Gastroesophageal sphincter (tissue), 4 donors: ENCODE measurements at regions not wholly inside any gene's neighbourhood (a gene's known extent, or its start where the extent isn't known, plus 50 kb on each side); places are given as distances from the start of the nearest gene placed in this dataset.
"Not testable (repeated sequence)": the region's sequence is repeated elsewhere in the genome, so short reads cannot be mapped to it uniquely, and the experiment has no call there.

Source experiments
- ATAC-seq: fragments of 150-250 bp; one replicate; pipeline ENCODE4 v1.9.1; 2016; ENCODE audit warnings: mild to moderate bottlenecking, moderate library complexity
- H3K27ac ChIP-seq, 4 donors: fragments of 200-600 bp; sonication (generic) in 3 of 4; 1 replicate in 3 of 4; 2 replicates in 1 of 4; pipeline ENCODE4 v1.5.1; 2016 to 2019
- H3K27me3 ChIP-seq: fragments of 200-600 bp; sonication (generic); one replicate; pipeline ENCODE4 v1.5.1; 2019
- H3K36me3 ChIP-seq, 2 donors: fragments of 200-600 bp; sonication (generic); one replicate each; pipeline ENCODE4 v1.5.1; 2019; ENCODE audit warnings: control low read depth in 1 of 2
- H3K4me1 ChIP-seq, 3 donors: fragments of 200-600 bp; sonication (generic); 1 replicate in 2 of 3; 2 replicates in 1 of 3; pipeline ENCODE4 v1.5.1; 2016 to 2019; ENCODE audit warnings: control low read depth in 2 of 3
- H3K4me3 ChIP-seq, 2 donors: fragments of 200-600 bp; sonication (generic); one replicate each; pipeline ENCODE4 v1.5.1; 2019; ENCODE audit warnings: mild to moderate bottlenecking in 1 of 2, moderate library complexity in 1 of 2
- H3K9me3 ChIP-seq, 3 donors: fragments of 200-600 bp; sonication (generic); one replicate each; pipeline ENCODE4 v1.5.1; 2017 to 2019; ENCODE audit warnings: control low read depth in 2 of 3
- CTCF ChIP-seq, 4 experiments: fragments of 200-600 bp in 2 of 4; fragments of 450-650 bp in 2 of 4; sonication (generic) in 1 of 4; IDR thresholded peaks; one replicate each; pipeline ENCODE4 v1.5.1; 2017 to 2019; ENCODE audit warnings: antibody characterized with exemption in 4 of 4, mild to moderate bottlenecking in 2 of 4, moderate library complexity in 2 of 4
- EP300 ChIP-seq: sonication (generic); formaldehyde crosslinking; IDR thresholded peaks from one replicate; pipeline ENCODE4 v1.6.1; 2017; ENCODE audit warnings: antibody characterized with exemption, mild to moderate bottlenecking
- POLR2A ChIP-seq, 2 donors: fragments of 450-650 bp; IDR thresholded peaks; one replicate each; pipeline ENCODE4 v1.6.1; 2017; ENCODE audit warnings: antibody characterized with exemption in 2 of 2, mild to moderate bottlenecking in 2 of 2, moderate library complexity in 1 of 2
- POLR2AphosphoS5 ChIP-seq: sonication (generic); formaldehyde crosslinking; IDR thresholded peaks from one replicate; pipeline ENCODE4 v1.6.1; 2017; ENCODE audit warnings: antibody characterized with exemption
- WGBS, 2 donors: methylation state at CpG; one replicate each; pipeline ENCODE4 v1.1.5; 2018; ENCODE audit warnings: low coverage in 1 of 2; 5-methylcytosine and 5-hydroxymethylcytosine counted together

GRCh38 chr22:34416022-34416860 is 496.0 kb upstream of the LARGE1 start:
- WGBS, 2 donors = 38 to 48% methylated on average over 6 to 7 of the region's 7 CpGs

GRCh38 chr22:34422948-34423347 is 502.7 kb upstream of the LARGE1 start:
- not testable (repeated sequence) for H3K9me3 ChIP-seq, H3K36me3 ChIP-seq, H3K4me1 ChIP-seq, ATAC-seq, H3K27ac ChIP-seq, H3K4me3 ChIP-seq, H3K27me3 ChIP-seq
- WGBS, 2 donors = 76 to 100% methylated on average over 2 to 8 of the region's 8 CpGs

More at GRCh38 chr22:34416022-34416860, 496.0 kb upstream of the LARGE1 start:
- no peak for ATAC-seq
- no peak for TF ChIP-seq CTCF (IDR thresholded peaks at IDR 0.05)
- TF ChIP-seq EP300 = no peak
- TF ChIP-seq POLR2A (IDR thresholded peaks at IDR 0.05) = no peak
- no peak for TF ChIP-seq POLR2AphosphoS5
- no peaks in the 10 kb centered on the region for H3K4me1 ChIP-seq
- H3K9me3 ChIP-seq = no peaks in the 10 kb centered on the region
- no peaks in the 10 kb centered on the region for H3K36me3 ChIP-seq
- H3K4me3 ChIP-seq = no peak overlapping the region
- no peak overlapping the region for H3K27ac ChIP-seq
- H3K27me3 ChIP-seq = no peaks in the 10 kb centered on the region

- 58 to 71% methylated on average over 4 of the region's 4 CpGs for WGBS, 2 donors
- H3K27me3 ChIP-seq = peaks cover 9% of the 10 kb centered on the region
- H3K27ac ChIP-seq = no peak overlapping the region
These were observed 507.2 kb upstream of the LARGE1 start for GRCh38 chr22:34427436-34427835.

GRCh38 chr22:34427841-34428240 is 507.6 kb upstream of the LARGE1 start:
- Histone ChIP-seq H3K4me1 (no peaks in the 10 kb centered on the region), H3K27me3 (peaks cover 9% of the 10 kb centered on the region), H3K36me3 (no peaks in the 10 kb centered on the region), H3K27ac (no peak overlapping the region), H3K9me3 (no peaks in the 10 kb centered on the region), H3K4me3 (no peak overlapping the region)
- TF ChIP-seq EP300 (no peak), POLR2AphosphoS5 (no peak), CTCF (IDR thresholded peaks at IDR 0.05) (no peak), POLR2A (IDR thresholded peaks at IDR 0.05) (no peak)
- no peak for ATAC-seq
- 50 to 80% methylated on average over 1 of the region's 1 CpG for WGBS, 2 donors

More at GRCh38 chr22:34427436-34427835, 507.2 kb upstream of the LARGE1 start:
- H3K4me3 ChIP-seq = no peak overlapping the region
- H3K36me3 ChIP-seq = no peaks in the 10 kb centered on the region
- TF ChIP-seq CTCF (IDR thresholded peaks at IDR 0.05) (no peak), EP300 (no peak), POLR2A (IDR thresholded peaks at IDR 0.05) (no peak), POLR2AphosphoS5 (no peak)
- H3K9me3 ChIP-seq = no peaks in the 10 kb centered on the region
- H3K4me1 ChIP-seq = no peaks in the 10 kb centered on the region
- ATAC-seq = no peak

- Histone ChIP-seq H3K27me3 (peaks cover 9% of the 10 kb centered on the region), H3K36me3 (no peaks in the 10 kb centered on the region), H3K9me3 (no peaks in the 10 kb centered on the region), H3K4me3 (no peak overlapping the region), H3K27ac (no peak overlapping the region), H3K4me1 (no peaks in the 10 kb centered on the region)
- WGBS, 2 donors = 79 to 80% methylated on average over 3 of the region's 5 CpGs
- TF ChIP-seq POLR2A (IDR thresholded peaks at IDR 0.05) (no peak), POLR2AphosphoS5 (no peak), EP300 (no peak), CTCF (IDR thresholded peaks at IDR 0.05) (no peak)
- no peak for ATAC-seq
These were observed 509.0 kb upstream of the LARGE1 start for GRCh38 chr22:34429314-34429713.
